ENCODE measurements at regions not wholly inside any gene's neighbourhood (a gene's known extent, or its start where the extent isn't known, plus 50 kb on each side); places are given as distances from the start of the nearest gene placed in this dataset.

GRCh38 chr2:175317751-175318150 is 136.2 kb upstream of the ATP5MC3 start:
- Mint-ChIP-seq H3K4me3 (no peak overlapping the region), H3K9me3 (no peaks in the 10 kb centered on the region), H3K36me3 (ENCODE audit: insufficient read depth in 2 of 2) (no peaks in the 10 kb centered on the region), H3K27ac (no peak overlapping the region), H3K4me1 (ENCODE audit: low read depth) (no peaks in the 10 kb centered on the region), H3K27me3 (ENCODE audit: low read depth) (peaks cover 38% of the 10 kb centered on the region)
- DNase-seq = no peak
- ATAC-seq (replicated peaks in 1 of 2) = no peak

- Mint-ChIP-seq H3K4me1 (ENCODE audit: low read depth) (no peaks in the 10 kb centered on the region), H3K27ac (no peak overlapping the region), H3K4me3 (no peak overlapping the region), H3K36me3 (ENCODE audit: insufficient read depth in 2 of 2) (no peaks in the 10 kb centered on the region), H3K9me3 (no peaks in the 10 kb centered on the region), H3K27me3 (ENCODE audit: low read depth) (peaks cover 50% of the 10 kb centered on the region)
- DNase-seq (no peak), ATAC-seq (replicated peaks in 1 of 2) (no peak)
Observed at GRCh38 chr2:175312137-175312536, 130.6 kb upstream of the ATP5MC3 start.

GRCh38 chr2:175310813-175311504 is 129.4 kb upstream of the ATP5MC3 start:
- no peak for DNase-seq
- no peak for ATAC-seq (replicated peaks in 1 of 2)
- Mint-ChIP-seq H3K4me3 (no peak overlapping the region), H3K9me3 (no peaks in the 10 kb centered on the region), H3K36me3 (ENCODE audit: insufficient read depth in 2 of 2) (no peaks in the 10 kb centered on the region), H3K27ac (no peak overlapping the region), H3K27me3 (ENCODE audit: low read depth) (peaks cover 45% of the 10 kb centered on the region), H3K4me1 (ENCODE audit: low read depth) (no peaks in the 10 kb centered on the region)

- ATAC-seq (replicated peaks in 1 of 2) = no peak
- DNase-seq = peak; percentile 7 to 15
- Mint-ChIP-seq H3K27me3 (ENCODE audit: low read depth) (peaks cover 45% of the 10 kb centered on the region), H3K4me1 (ENCODE audit: low read depth) (no peaks in the 10 kb centered on the region), H3K36me3 (ENCODE audit: insufficient read depth in 2 of 2) (no peaks in the 10 kb centered on the region), H3K9me3 (no peaks in the 10 kb centered on the region), H3K27ac (no peak overlapping the region), H3K4me3 (no peak overlapping the region)
Observed at GRCh38 chr2:175309799-175310198, 128.3 kb upstream of the ATP5MC3 start.

- H3K4me3 Mint-ChIP-seq = no peak overlapping the region
Observed at GRCh38 chr2:175308005-175308404, 126.5 kb upstream of the ATP5MC3 start.

GRCh38 chr2:175304541-175304940 is 123.0 kb upstream of the ATP5MC3 start:
- H3K36me3 Mint-ChIP-seq (ENCODE audit: insufficient read depth in 2 of 2) = no peaks in the 10 kb centered on the region
- H3K27me3 Mint-ChIP-seq (ENCODE audit: low read depth) = peaks cover 32% of the 10 kb centered on the region
- H3K4me1 Mint-ChIP-seq (ENCODE audit: low read depth) = no peaks in the 10 kb centered on the region
- no peak for DNase-seq
- no peaks in the 10 kb centered on the region for H3K9me3 Mint-ChIP-seq
- no peak overlapping the region for H3K27ac Mint-ChIP-seq
- H3K4me3 Mint-ChIP-seq = no peak overlapping the region
- no peak for ATAC-seq (replicated peaks in 1 of 2)

More at GRCh38 chr2:175308005-175308404, 126.5 kb upstream of the ATP5MC3 start:
- no peak overlapping the region for H3K27ac Mint-ChIP-seq
- ATAC-seq (replicated peaks in 1 of 2) (no peak), DNase-seq (no peak)
- peaks cover 39% of the 10 kb centered on the region for H3K27me3 Mint-ChIP-seq (ENCODE audit: low read depth)
- no peaks in the 10 kb centered on the region for H3K9me3 Mint-ChIP-seq
- no peaks in the 10 kb centered on the region for H3K4me1 Mint-ChIP-seq (ENCODE audit: low read depth)
- no peaks in the 10 kb centered on the region for H3K36me3 Mint-ChIP-seq (ENCODE audit: insufficient read depth in 2 of 2)

GRCh38 chr2:175293776-175294175 is 112.3 kb upstream of the ATP5MC3 start:
- peaks cover 0 to 5% of the 10 kb centered on the region in 2 donors for H3K9me3 Mint-ChIP-seq
- peaks cover 0 to 3% of the 10 kb centered on the region in 2 donors for H3K36me3 Mint-ChIP-seq (ENCODE audit: insufficient read depth in 2 of 2)
- ATAC-seq (replicated peaks in 1 of 2) (no peak), DNase-seq (no peak)
- H3K4me3 Mint-ChIP-seq = no peak overlapping the region
- peaks cover 62% of the 10 kb centered on the region for H3K27me3 Mint-ChIP-seq (ENCODE audit: low read depth)
- no peak overlapping the region for H3K27ac Mint-ChIP-seq
- H3K4me1 Mint-ChIP-seq (ENCODE audit: low read depth) = no peaks in the 10 kb centered on the region

GRCh38 chr2:175293195-175293594 is 111.7 kb upstream of the ATP5MC3 start:
- DNase-seq (no peak), ATAC-seq (replicated peaks in 1 of 2) (no peak)
- Mint-ChIP-seq H3K27ac (no peak overlapping the region), H3K36me3 (ENCODE audit: insufficient read depth in 2 of 2) (peaks cover 0 to 3% of the 10 kb centered on the region in 2 donors), H3K4me1 (ENCODE audit: low read depth) (no peaks in the 10 kb centered on the region), H3K4me3 (no peak overlapping the region), H3K9me3 (peaks cover 0 to 3% of the 10 kb centered on the region in 2 donors), H3K27me3 (ENCODE audit: low read depth) (peaks cover 68% of the 10 kb centered on the region)

- ATAC-seq (replicated peaks in 1 of 2) (no peak), DNase-seq (no peak)
- H3K4me3 Mint-ChIP-seq = no peak overlapping the region
- H3K27ac Mint-ChIP-seq = no peak overlapping the region
- H3K9me3 Mint-ChIP-seq = no peaks in the 10 kb centered on the region
- H3K36me3 Mint-ChIP-seq (ENCODE audit: insufficient read depth in 2 of 2) = no peaks in the 10 kb centered on the region
- H3K27me3 Mint-ChIP-seq (ENCODE audit: low read depth) = peaks cover 8% of the 10 kb centered on the region
- H3K4me1 Mint-ChIP-seq (ENCODE audit: low read depth) = peaks cover 5% of the 10 kb centered on the region
Observed at GRCh38 chr2:175282886-175283285, 101.4 kb upstream of the ATP5MC3 start.

GRCh38 chr2:175282300-175282699 is 100.8 kb upstream of the ATP5MC3 start:
- H3K36me3 Mint-ChIP-seq (ENCODE audit: insufficient read depth in 2 of 2) = no peaks in the 10 kb centered on the region
- H3K4me3 Mint-ChIP-seq = no peak overlapping the region
- H3K4me1 Mint-ChIP-seq (ENCODE audit: low read depth) = peaks cover 5% of the 10 kb centered on the region
- ATAC-seq (replicated peaks in 1 of 2) (peak; percentile 78 to 84), DNase-seq (no peak)
- H3K27me3 Mint-ChIP-seq (ENCODE audit: low read depth) = peaks cover 7% of the 10 kb centered on the region
- H3K27ac Mint-ChIP-seq = no peak overlapping the region
- H3K9me3 Mint-ChIP-seq = no peaks in the 10 kb centered on the region

- H3K4me3 Mint-ChIP-seq = no peak overlapping the region
- DNase-seq (no peak), ATAC-seq (replicated peaks in 1 of 2) (no peak)
- peaks cover 14% of the 10 kb centered on the region for H3K27me3 Mint-ChIP-seq (ENCODE audit: low read depth)
- no peak overlapping the region for H3K27ac Mint-ChIP-seq
- H3K4me1 Mint-ChIP-seq (ENCODE audit: low read depth) = peaks cover 5% of the 10 kb centered on the region
- H3K36me3 Mint-ChIP-seq (ENCODE audit: insufficient read depth in 2 of 2) = no peaks in the 10 kb centered on the region
- no peaks in the 10 kb centered on the region for H3K9me3 Mint-ChIP-seq
Observed at GRCh38 chr2:175277772-175278171, 96.3 kb upstream of the ATP5MC3 start.

GRCh38 chr2:175275539-175275938 is 94.0 kb upstream of the ATP5MC3 start:
- no peaks in the 10 kb centered on the region for H3K36me3 Mint-ChIP-seq (ENCODE audit: insufficient read depth in 2 of 2)
- H3K27me3 Mint-ChIP-seq (ENCODE audit: low read depth) = peaks cover 24% of the 10 kb centered on the region
- H3K27ac Mint-ChIP-seq = no peak overlapping the region
- no peak for DNase-seq
- no peak for ATAC-seq (replicated peaks in 1 of 2)
- H3K9me3 Mint-ChIP-seq = no peaks in the 10 kb centered on the region
- no peak overlapping the region for H3K4me3 Mint-ChIP-seq
- no peaks in the 10 kb centered on the region for H3K4me1 Mint-ChIP-seq (ENCODE audit: low read depth)

- ATAC-seq (replicated peaks in 1 of 2) = no peak
- H3K36me3 Mint-ChIP-seq (ENCODE audit: insufficient read depth in 2 of 2) = no peaks in the 10 kb centered on the region
- H3K9me3 Mint-ChIP-seq = no peaks in the 10 kb centered on the region
- H3K4me1 Mint-ChIP-seq (ENCODE audit: low read depth) = no peaks in the 10 kb centered on the region
- DNase-seq = no peak
- H3K4me3 Mint-ChIP-seq = no peak overlapping the region
- no peak overlapping the region for H3K27ac Mint-ChIP-seq
- peaks cover 27% of the 10 kb centered on the region for H3K27me3 Mint-ChIP-seq (ENCODE audit: low read depth)
Observed at GRCh38 chr2:175259164-175259563, 77.7 kb upstream of the ATP5MC3 start.

Data from activated T-cell treated with anti-CD3 and anti-CD28 coated beads, Interleukin-2, amount 50 U/mL, for 72 hours (primary cell).